Esophagus squamous epithelium (tissue), 5 donors: ENCODE measurements at regions not wholly inside any gene's neighbourhood (a gene's known extent, or its start where the extent isn't known, plus 50 kb on each side); places are given as distances from the start of the nearest gene placed in this dataset.

Source experiments
- DNase-seq: peaks from one replicate; lab custom pipeline; 2025; lab: John Stamatoyannopoulos, UW
- H3K27ac ChIP-seq, 4 donors: fragments of 200-600 bp; sonication (generic); one replicate each; pipeline ENCODE4 v1.5.1; 2016 to 2019; ENCODE audit warnings: mild to moderate bottlenecking in 1 of 4
- H3K27me3 ChIP-seq, 4 donors: fragments of 200-600 bp; sonication (generic); 1 replicate in 3 of 4; 2 replicates in 1 of 4; pipeline versions ENCODE4 v1.5.1 to v1.6.0; 2017 to 2021; ENCODE audit warnings: antibody characterized with exemption in 1 of 4
- H3K36me3 ChIP-seq, 3 donors: fragments of 200-600 bp; sonication (generic); one replicate each; pipeline ENCODE4 v1.5.1; 2016 to 2019
- H3K4me1 ChIP-seq, 3 donors: fragments of 200-600 bp; sonication (generic); one replicate each; pipeline ENCODE4 v1.5.1; 2017 to 2019
- H3K4me3 ChIP-seq, 4 donors: fragments of 200-600 bp; sonication (generic); 1 replicate in 3 of 4; 2 replicates in 1 of 4; pipeline ENCODE4 v1.5.1; 2016 to 2019; ENCODE audit warnings: mild to moderate bottlenecking in 2 of 4, moderate library complexity in 1 of 4
- H3K9me3 ChIP-seq, 3 donors: fragments of 200-600 bp; sonication (generic); one replicate each; pipeline ENCODE4 v1.5.1; 2016 to 2019
- POLR2A ChIP-seq, 4 donors: fragments of 450-650 bp; IDR thresholded peaks; one replicate each; pipeline ENCODE4 v1.6.1; 2017; ENCODE audit warnings: antibody characterized with exemption in 4 of 4, mild to moderate bottlenecking in 4 of 4, moderate library complexity in 3 of 4
- WGBS, 2 donors: methylation state at CpG; one replicate each; pipeline ENCODE4 v1.1.5; 2018; 5-methylcytosine and 5-hydroxymethylcytosine counted together
- intact Hi-C: fragments of 100-400 bp; cut with DNase I; formaldehyde crosslinking; loops from one replicate; pipeline ENCODE4 v1.15.0; 2022
- TF ChIP-seq, protein P1 (sequence below), 6 experiments: fragments of 450-650 bp in 4 of 6; fragments of 200-600 bp in 2 of 6; sonication (generic) in 2 of 6; IDR thresholded peaks; one replicate each; pipeline ENCODE4 v1.5.1; 2016 to 2019; ENCODE audit warnings: antibody characterized with exemption in 6 of 6, mild to moderate bottlenecking in 4 of 6, moderate library complexity in 4 of 6
- donor health status: DM: yes; HTN: yes; CAD: no.

DNA sequence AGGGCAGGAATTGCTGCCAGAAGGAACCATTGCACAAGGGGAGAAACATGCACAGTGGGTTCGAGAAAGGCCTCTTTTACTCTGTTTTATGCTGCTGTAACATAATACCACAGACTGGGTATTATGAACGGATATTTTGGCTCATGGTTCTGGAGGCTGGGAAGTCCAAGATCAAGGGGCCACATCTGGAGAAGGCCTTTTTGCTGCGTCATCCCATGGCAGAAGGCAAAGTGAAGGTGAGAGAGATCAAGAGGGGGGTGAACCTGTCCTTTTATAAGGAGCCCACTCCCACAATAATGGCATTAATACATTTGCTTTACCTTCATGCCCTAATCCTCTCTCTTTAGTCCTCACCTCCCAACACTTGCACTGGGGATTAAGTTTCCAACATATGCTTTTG, 136.9 kb upstream of the ALDH1B1 start:
- no peak for DNase-seq
- TF ChIP-seq, protein P1, sequence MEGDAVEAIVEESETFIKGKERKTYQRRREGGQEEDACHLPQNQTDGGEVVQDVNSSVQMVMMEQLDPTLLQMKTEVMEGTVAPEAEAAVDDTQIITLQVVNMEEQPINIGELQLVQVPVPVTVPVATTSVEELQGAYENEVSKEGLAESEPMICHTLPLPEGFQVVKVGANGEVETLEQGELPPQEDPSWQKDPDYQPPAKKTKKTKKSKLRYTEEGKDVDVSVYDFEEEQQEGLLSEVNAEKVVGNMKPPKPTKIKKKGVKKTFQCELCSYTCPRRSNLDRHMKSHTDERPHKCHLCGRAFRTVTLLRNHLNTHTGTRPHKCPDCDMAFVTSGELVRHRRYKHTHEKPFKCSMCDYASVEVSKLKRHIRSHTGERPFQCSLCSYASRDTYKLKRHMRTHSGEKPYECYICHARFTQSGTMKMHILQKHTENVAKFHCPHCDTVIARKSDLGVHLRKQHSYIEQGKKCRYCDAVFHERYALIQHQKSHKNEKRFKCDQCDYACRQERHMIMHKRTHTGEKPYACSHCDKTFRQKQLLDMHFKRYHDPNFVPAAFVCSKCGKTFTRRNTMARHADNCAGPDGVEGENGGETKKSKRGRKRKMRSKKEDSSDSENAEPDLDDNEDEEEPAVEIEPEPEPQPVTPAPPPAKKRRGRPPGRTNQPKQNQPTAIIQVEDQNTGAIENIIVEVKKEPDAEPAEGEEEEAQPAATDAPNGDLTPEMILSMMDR (IDR thresholded peaks at IDR 0.05): no peak
- TF ChIP-seq POLR2A (IDR thresholded peaks at IDR 0.05): no peak

DNA sequence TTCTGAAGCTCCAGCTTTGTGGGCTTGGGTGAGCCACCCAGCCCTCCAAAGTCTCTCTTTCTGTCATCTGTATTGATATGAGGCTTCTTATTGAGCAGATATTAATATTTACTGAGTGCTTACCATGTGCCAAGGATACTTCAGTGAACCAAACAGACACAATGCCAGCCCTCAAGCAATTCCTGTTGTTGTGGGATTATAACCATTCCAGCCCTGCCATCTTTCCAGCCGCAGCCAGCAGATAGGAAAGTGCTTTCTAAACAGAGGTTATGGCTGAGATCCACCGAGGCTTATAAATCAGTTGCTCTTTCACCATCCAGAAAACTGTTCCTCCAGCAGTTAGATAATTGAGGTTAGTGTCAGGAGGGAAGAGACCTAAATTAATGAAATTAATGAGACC, 137.7 kb upstream of the ALDH1B1 start:
- TF ChIP-seq, protein P1 (IDR thresholded peaks at IDR 0.05): no peak
- TF ChIP-seq POLR2A (IDR thresholded peaks at IDR 0.05): no peak
- Histone ChIP-seq H3K4me3 (no peak overlapping the region), H3K9me3 (no peaks in the 10 kb centered on the region), H3K4me1 (no peaks in the 10 kb centered on the region), H3K27ac (no peak overlapping the region), H3K36me3 (no peaks in the 10 kb centered on the region), H3K27me3 (no peaks in the 10 kb centered on the region)
- DNase-seq: no peak
- 38 to 43% methylated on average over 2 of the region's 2 CpGs for WGBS, 2 donors
- intact Hi-C loops: no loop called here

More for the DNA sequence above, 136.9 kb upstream of the ALDH1B1 start:
- H3K4me1 ChIP-seq: no peaks in the 10 kb centered on the region
- H3K36me3 ChIP-seq: no peaks in the 10 kb centered on the region
- no peak overlapping the region for H3K27ac ChIP-seq
- intact Hi-C loops: no loop called here
- WGBS, 2 donors: 74 to 83% methylated on average over 3 of the region's 3 CpGs
- no peaks in the 10 kb centered on the region for H3K9me3 ChIP-seq
- H3K4me3 ChIP-seq: no peak overlapping the region
- H3K27me3 ChIP-seq: no peaks in the 10 kb centered on the region

DNA sequence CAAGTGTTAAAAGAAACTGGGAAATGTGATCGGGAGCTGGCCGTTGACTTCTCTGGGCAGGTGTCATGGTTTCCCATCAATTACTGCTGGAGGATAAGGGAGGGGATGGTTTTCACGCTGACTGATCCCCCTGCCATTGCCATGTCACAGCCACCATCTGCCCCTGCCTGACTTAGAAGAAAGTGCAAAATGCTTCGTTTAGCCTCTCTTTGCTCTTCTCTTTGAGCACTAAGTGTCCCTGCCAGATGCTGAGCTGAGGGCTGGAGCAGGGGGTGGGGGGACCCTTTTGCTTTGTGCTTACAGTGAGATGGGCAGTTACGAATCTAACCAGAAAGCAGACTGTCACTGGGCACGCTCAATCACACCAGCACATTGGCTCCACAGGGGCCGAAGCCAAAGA, 138.4 kb upstream of the ALDH1B1 start:
- Histone ChIP-seq H3K27ac (no peak overlapping the region), H3K4me3 (no peak overlapping the region), H3K36me3 (no peaks in the 10 kb centered on the region), H3K27me3 (no peaks in the 10 kb centered on the region), H3K4me1 (no peaks in the 10 kb centered on the region), H3K9me3 (no peaks in the 10 kb centered on the region)
- DNase-seq: no peak
- intact Hi-C loops: no loop called here
- 88 to 93% methylated on average over 5 to 7 of the region's 7 CpGs for WGBS, 2 donors
- TF ChIP-seq, protein P1 (IDR thresholded peaks at IDR 0.05): no peak
- no peak for TF ChIP-seq POLR2A (IDR thresholded peaks at IDR 0.05)

DNA sequence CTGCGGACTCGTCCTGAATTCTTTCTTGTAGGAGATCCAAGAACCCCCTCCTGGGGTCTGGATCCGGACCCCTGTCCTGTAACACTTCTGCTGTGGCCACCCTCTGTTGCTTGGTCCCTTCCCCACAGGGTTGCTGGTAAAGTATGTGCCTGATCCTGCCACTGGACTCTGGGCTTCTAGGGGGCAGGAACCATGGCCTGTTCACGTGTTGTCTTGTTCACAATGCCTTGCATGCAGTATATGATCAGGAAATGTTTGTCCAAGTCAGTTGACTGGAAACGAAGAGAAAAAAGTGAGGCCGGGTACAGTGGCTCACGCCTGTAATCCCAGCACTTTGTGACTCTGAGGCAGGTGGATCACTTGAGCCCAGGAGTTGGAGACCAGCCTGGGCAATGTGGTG, 139.3 kb upstream of the ALDH1B1 start:
- TF ChIP-seq, protein P1 (IDR thresholded peaks at IDR 0.05): no peak
- TF ChIP-seq POLR2A (IDR thresholded peaks at IDR 0.05): no peak
- no peak overlapping the region for H3K4me3 ChIP-seq
- H3K9me3 ChIP-seq: no peaks in the 10 kb centered on the region
- no peaks in the 10 kb centered on the region for H3K36me3 ChIP-seq
- WGBS, 2 donors: 80 to 82% methylated on average over 7 of the region's 7 CpGs
- H3K27me3 ChIP-seq: no peaks in the 10 kb centered on the region
- H3K4me1 ChIP-seq: no peaks in the 10 kb centered on the region
- no peak for DNase-seq
- H3K27ac ChIP-seq: no peak overlapping the region
- intact Hi-C loops: no loop called here

DNA sequence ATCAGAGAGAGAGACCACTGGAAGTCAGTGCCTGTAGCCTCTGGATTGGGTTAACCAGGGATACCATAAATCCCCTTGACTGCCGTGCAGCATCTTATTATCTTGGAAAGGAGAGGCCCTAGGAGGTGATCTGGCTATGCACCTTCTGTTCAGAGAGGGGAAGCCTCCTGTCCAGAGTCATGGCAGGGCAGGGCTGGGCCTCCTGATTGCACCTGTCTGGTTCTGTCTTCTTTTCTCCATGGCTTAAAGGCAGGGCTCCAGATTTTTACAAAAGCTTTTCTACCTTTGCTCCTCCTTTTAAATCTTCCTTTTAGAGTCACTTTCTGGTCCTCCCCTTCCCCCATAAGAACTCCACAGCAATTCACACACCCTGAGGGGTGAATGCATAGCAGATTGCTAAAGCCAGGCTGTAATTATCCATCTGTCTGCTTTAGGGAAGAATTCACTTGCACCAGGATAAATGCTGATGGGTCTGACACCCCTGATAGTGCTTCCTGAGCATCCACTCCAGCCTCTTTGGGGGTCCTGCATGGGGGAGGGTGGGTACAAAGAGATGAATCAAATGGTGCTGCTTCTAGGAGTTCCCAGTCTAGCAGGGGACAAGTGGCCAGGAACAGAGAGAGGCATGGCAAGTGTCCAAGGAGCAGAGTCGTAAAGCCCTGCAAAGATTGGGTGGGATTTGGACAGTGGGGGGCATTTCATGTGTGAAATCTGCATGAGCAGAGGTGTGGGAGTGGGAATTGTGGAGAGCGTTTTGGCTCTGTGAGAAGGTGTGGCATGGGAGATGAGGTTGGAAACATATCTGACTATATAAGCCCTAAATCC, 141.3 kb upstream of the ALDH1B1 start:
- Histone ChIP-seq H3K36me3 (no peaks in the 10 kb centered on the region), H3K9me3 (no peaks in the 10 kb centered on the region), H3K27me3 (no peaks in the 10 kb centered on the region), H3K27ac (no peak overlapping the region), H3K4me1 (no peaks in the 10 kb centered on the region), H3K4me3 (no peak overlapping the region)
- DNase-seq: no peak
- WGBS, 2 donors: 45 to 65% methylated on average over 2 to 3 of the region's 3 CpGs
- TF ChIP-seq POLR2A (IDR thresholded peaks at IDR 0.05): no peak
- TF ChIP-seq, protein P1 (IDR thresholded peaks at IDR 0.05): no peak
- intact Hi-C loops: no loop called here
